ENCODE measurements at regions not wholly inside any gene's neighbourhood (a gene's known extent, or its start where the extent isn't known, plus 50 kb on each side); places are given as distances from the start of the nearest gene placed in this dataset.

- no peak for DNase-seq (ENCODE audit: low read depth)
- TF ChIP-seq CTCF (IDR thresholded peaks at IDR 0.05; ENCODE audit: control insufficient read depth, extremely low read depth, insufficient read depth) = no peak
- H3K4me3 ChIP-seq (ENCODE audit: low read depth, low read length) = no peak overlapping the region
Observed at GRCh38 chr7:116142850-116143249, 67.5 kb upstream of the TES start.

DNA sequence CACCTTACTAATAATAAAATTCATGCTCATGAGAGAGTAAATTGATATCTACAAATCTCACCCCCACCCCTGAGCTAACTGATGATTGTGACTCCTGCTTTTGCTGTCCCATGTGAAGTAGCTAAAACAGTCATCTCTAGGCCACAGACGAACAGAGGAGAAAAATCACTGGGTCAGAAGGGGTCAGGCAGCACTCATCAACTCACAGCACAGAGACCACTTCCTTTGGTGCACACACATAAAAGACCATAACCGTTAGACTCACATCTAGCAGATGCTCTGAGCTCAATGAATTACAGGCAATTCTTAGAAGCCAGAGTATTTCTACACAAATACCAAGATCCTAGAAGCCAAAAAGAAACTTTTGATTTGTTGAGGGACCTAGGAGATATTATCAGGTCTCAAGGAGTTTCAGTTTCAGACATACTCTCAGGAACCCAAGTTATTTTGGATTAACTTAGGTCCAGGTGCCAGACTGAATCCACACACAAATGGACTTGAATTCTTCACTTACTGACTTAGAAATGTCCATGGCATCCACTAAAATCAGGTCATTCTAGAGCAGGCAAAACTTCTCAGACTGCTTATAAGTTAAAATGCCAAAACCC is 65.0 kb upstream of the TES start:
- no peak for DNase-seq (ENCODE audit: low read depth)
- H3K4me3 ChIP-seq (ENCODE audit: low read depth, low read length) = no peak overlapping the region
- no peak for TF ChIP-seq CTCF (IDR thresholded peaks at IDR 0.05; ENCODE audit: control insufficient read depth, extremely low read depth, insufficient read depth)

- no peak for DNase-seq (ENCODE audit: low read depth)
- TF ChIP-seq CTCF (IDR thresholded peaks at IDR 0.05; ENCODE audit: control insufficient read depth, extremely low read depth, insufficient read depth) = no peak
Observed at GRCh38 chr7:116148108-116148507, 62.2 kb upstream of the TES start.

DNA sequence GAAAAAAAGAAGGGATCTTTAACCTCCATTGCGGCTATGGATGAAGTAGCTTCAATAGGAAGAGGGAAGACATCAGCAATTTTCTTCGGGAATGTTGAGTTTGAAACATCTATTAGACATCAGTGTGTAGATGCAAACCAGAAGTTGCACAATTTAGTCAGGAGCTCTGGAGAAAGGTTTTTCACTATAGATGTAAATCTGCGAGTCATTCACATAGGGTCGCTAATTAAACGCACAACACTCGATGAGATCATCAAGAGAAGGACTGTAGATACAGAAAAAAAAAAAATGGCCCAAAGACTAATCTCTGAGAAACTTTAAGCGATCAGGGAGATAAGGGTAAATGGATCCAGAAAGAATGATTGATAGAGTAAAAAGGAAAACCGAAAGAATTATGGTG is 61.7 kb upstream of the TES start:
- H3K4me3 ChIP-seq (ENCODE audit: low read depth, low read length) = no peak overlapping the region
- no peak for TF ChIP-seq CTCF (IDR thresholded peaks at IDR 0.05; ENCODE audit: control insufficient read depth, extremely low read depth, insufficient read depth)
- DNase-seq (ENCODE audit: low read depth) = no peak

More at GRCh38 chr7:116148108-116148507, 62.2 kb upstream of the TES start:
- H3K4me3 ChIP-seq (ENCODE audit: low read depth, low read length) = no peak overlapping the region

DNA sequence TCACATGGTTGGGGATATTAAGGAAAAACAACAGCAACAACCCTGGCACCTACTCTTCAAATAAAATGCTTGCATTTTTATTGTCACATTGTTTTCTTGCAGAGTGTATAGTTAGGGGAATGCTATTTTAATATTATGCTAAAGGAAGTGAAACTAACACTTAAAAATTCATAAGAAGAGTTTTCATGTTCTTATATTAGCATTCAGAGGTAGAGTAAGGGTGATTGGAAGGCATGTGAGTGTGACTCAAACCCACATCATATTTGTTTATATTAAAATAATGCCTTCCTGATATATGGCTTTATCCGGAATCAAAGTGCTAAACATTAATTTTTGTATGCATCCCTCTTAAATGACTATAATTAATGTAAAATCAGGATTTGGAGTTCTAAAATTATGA is 59.8 kb upstream of the TES start:
- no peak for TF ChIP-seq CTCF (IDR thresholded peaks at IDR 0.05; ENCODE audit: control insufficient read depth, extremely low read depth, insufficient read depth)
- H3K4me3 ChIP-seq (ENCODE audit: low read depth, low read length) = no peak overlapping the region

DNA sequence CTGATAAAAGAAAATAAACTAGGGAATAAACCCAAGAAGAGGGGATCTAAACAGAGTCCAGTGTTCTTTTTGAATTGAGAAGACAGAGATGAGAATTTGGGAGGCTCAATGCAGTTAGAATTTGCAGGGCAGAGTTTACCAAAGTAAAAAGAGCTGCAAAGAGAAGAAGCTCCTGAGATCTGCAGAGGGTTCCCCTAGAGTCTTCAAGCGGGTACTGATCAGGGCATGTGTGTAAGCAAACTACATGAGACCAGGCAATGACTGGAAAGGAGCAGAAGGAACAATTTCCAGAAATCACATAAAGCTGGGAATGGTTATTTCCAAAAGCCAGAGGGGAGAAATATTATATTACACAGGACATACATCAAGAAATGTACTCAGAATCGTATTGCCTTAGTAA is 58.1 kb upstream of the TES start:
- no peak overlapping the region for H3K4me3 ChIP-seq (ENCODE audit: low read depth, low read length)
- no peak for TF ChIP-seq CTCF (IDR thresholded peaks at IDR 0.05; ENCODE audit: control insufficient read depth, extremely low read depth, insufficient read depth)
- no peak for DNase-seq (ENCODE audit: low read depth)

More for the DNA sequence above, 59.8 kb upstream of the TES start:
- no peak for DNase-seq (ENCODE audit: low read depth)

DNA sequence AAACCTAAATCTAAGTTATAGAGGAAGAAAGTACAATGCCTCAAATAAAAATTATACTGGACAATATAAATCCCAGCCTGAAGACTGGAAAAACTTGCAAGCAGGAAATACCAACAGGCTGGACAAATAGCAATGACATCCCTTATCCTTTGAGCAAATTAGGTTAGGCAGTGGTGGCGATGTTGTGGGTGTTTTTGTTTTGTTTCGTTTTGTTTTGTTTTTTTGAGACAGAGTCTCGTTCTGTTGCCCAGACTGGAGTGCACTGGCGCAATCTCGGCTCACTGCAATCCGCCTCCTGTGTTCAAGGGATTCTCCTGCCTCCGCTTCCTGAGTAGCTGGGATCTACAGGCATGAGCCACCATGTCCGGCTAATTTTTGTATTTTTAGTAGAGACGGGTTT is 57.3 kb upstream of the TES start:
- no peak overlapping the region for H3K4me3 ChIP-seq (ENCODE audit: low read depth, low read length)
- no peak for TF ChIP-seq CTCF (IDR thresholded peaks at IDR 0.05; ENCODE audit: control insufficient read depth, extremely low read depth, insufficient read depth)
- peak; percentile 26 for DNase-seq (ENCODE audit: low read depth)

Data from LNCaP clone FGC (cell line).